GM12878 (cell line): ENCODE measurements at regions not wholly inside any gene's neighbourhood (a gene's known extent, or its start where the extent isn't known, plus 50 kb on each side); places are given as distances from the start of the nearest gene placed in this dataset.

Experiments
- CREB1 ChIP-seq: IDR thresholded peaks from 2 replicates; pipeline ENCODE4 v1.6.1; 2012; ENCODE audit warnings: low read depth, mild to moderate bottlenecking, inconsistent platforms
- FOXK2 ChIP-seq: fragments of 450-650 bp; IDR thresholded peaks from 2 replicates; pipeline ENCODE4 v1.6.1; 2017; ENCODE audit warnings: mild to moderate bottlenecking, moderate library complexity
- HDGF ChIP-seq: fragments of 450-650 bp; IDR thresholded peaks from 2 replicates; pipeline ENCODE4 v1.6.1; 2016; ENCODE audit warnings: antibody characterized with exemption
- POLR2A ChIP-seq: IDR thresholded peaks from 2 replicates; pipeline ENCODE4 v1.6.1; 2011; ENCODE audit warnings: low read depth, mild to moderate bottlenecking, low read length
- POLR2AphosphoS5 ChIP-seq: IDR thresholded peaks from 2 replicates; pipeline ENCODE4 v1.6.1; 2011; ENCODE audit warnings: mild to moderate bottlenecking, low read length, inconsistent platforms
- RBBP5 ChIP-seq: fragments of 200-600 bp; sonication (generic); conservative IDR thresholded peaks from 2 replicates; pipeline ENCODE4 v1.6.1; 2016
- ZNF217 ChIP-seq: fragments of 450-650 bp; IDR thresholded peaks from 2 replicates; pipeline ENCODE4 v1.6.1; 2017; ENCODE audit warnings: antibody characterized with exemption, mild to moderate bottlenecking
- TF ChIP-seq, protein P1 (sequence below), 3 experiments: IDR thresholded peaks in 2 of 3; conservative IDR thresholded peaks in 1 of 3; 2 replicates each; pipeline ENCODE4 v1.5.1; 2011; ENCODE audit warnings: low read depth in 3 of 3, low read length in 3 of 3, mild to moderate bottlenecking in 3 of 3, control low read depth in 2 of 3, moderate library complexity in 2 of 3, inconsistent platforms in 1 of 3, mixed read lengths in 1 of 3; ENCODE audit not compliant: control insufficient read depth in 2 of 3, insufficient read depth in 1 of 3; ENCODE audit errors: extremely low read depth in 1 of 3
- TF ChIP-seq, protein P2 (sequence below): fragments of 450-650 bp; IDR thresholded peaks from 2 replicates; pipeline ENCODE4 v1.6.1; 2017; ENCODE audit warnings: mild to moderate bottlenecking

DNA sequence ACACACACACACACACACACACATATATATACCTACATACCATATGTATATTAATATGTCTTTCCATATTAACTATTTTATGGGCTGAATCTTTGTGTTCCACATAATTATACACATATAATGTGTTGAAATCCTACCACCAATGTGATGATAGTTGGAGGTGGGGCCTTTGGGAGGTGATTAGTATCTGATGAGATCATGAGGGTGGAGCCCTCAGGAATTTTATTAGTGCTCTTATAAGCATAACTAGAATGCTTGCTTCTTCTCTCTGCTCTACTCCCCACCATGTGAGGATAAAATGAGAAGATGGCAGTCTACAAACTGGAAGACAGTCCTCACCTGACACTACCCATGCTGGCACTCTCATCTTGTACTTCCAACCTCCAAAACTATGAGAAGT is 1193.5 kb upstream of the FLRT2 start:
- TF ChIP-seq, protein P1, sequence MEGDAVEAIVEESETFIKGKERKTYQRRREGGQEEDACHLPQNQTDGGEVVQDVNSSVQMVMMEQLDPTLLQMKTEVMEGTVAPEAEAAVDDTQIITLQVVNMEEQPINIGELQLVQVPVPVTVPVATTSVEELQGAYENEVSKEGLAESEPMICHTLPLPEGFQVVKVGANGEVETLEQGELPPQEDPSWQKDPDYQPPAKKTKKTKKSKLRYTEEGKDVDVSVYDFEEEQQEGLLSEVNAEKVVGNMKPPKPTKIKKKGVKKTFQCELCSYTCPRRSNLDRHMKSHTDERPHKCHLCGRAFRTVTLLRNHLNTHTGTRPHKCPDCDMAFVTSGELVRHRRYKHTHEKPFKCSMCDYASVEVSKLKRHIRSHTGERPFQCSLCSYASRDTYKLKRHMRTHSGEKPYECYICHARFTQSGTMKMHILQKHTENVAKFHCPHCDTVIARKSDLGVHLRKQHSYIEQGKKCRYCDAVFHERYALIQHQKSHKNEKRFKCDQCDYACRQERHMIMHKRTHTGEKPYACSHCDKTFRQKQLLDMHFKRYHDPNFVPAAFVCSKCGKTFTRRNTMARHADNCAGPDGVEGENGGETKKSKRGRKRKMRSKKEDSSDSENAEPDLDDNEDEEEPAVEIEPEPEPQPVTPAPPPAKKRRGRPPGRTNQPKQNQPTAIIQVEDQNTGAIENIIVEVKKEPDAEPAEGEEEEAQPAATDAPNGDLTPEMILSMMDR (IDR thresholded peaks at IDR 0.05 in 2 of 3, conservative IDR thresholded peaks at IDR 0.05 in 1 of 3; ENCODE audit: control insufficient read depth in 2 of 3, extremely low read depth in 1 of 3, insufficient read depth in 1 of 3, low read depth in 3 of 3, low read length in 3 of 3): no peak
- no peak for TF ChIP-seq HDGF
- no peak for TF ChIP-seq POLR2AphosphoS5
- no peak for TF ChIP-seq CREB1
- TF ChIP-seq FOXK2: no peak
- TF ChIP-seq ZNF217: no peak
- TF ChIP-seq RBBP5: no peak
- TF ChIP-seq POLR2A: no peak
- TF ChIP-seq, protein P2, sequence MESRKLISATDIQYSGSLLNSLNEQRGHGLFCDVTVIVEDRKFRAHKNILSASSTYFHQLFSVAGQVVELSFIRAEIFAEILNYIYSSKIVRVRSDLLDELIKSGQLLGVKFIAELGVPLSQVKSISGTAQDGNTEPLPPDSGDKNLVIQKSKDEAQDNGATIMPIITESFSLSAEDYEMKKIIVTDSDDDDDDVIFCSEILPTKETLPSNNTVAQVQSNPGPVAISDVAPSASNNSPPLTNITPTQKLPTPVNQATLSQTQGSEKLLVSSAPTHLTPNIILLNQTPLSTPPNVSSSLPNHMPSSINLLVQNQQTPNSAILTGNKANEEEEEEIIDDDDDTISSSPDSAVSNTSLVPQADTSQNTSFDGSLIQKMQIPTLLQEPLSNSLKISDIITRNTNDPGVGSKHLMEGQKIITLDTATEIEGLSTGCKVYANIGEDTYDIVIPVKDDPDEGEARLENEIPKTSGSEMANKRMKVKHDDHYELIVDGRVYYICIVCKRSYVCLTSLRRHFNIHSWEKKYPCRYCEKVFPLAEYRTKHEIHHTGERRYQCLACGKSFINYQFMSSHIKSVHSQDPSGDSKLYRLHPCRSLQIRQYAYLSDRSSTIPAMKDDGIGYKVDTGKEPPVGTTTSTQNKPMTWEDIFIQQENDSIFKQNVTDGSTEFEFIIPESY: no peak
